ENCODE measurements at regions not wholly inside any gene's neighbourhood (a gene's known extent, or its start where the extent isn't known, plus 50 kb on each side); places are given as distances from the start of the nearest gene placed in this dataset.
"Not testable (repeated sequence)": the region's sequence is repeated elsewhere in the genome, so short reads cannot be mapped to it uniquely, and the experiment has no call there.

GRCh38 chr13:61563645-61564044, 148.0 kb upstream of the PCDH20 start:
- DNase-seq = no peak
- TF ChIP-seq POLR2A (IDR thresholded peaks at IDR 0.05; ENCODE audit: low read length) = no peak
- no peak for TF ChIP-seq GATA1 (IDR thresholded peaks at IDR 0.05; ENCODE audit: low read depth, low read length)

GRCh38 chr13:61546911-61547310, 131.3 kb upstream of the PCDH20 start:
- no peak for DNase-seq
- TF ChIP-seq GATA1 (IDR thresholded peaks at IDR 0.05; ENCODE audit: low read depth, low read length) (no peak), POLR2A (IDR thresholded peaks at IDR 0.05; ENCODE audit: low read length) (no peak)

- TF ChIP-seq POLR2A (IDR thresholded peaks at IDR 0.05; ENCODE audit: low read length) (no peak), GATA1 (IDR thresholded peaks at IDR 0.05; ENCODE audit: low read depth, low read length) (no peak)
- no peak for DNase-seq
Observed at GRCh38 chr13:61546413-61546812, 130.8 kb upstream of the PCDH20 start.

- TF ChIP-seq GATA1 (IDR thresholded peaks at IDR 0.05; ENCODE audit: low read depth, low read length) (no peak), POLR2A (IDR thresholded peaks at IDR 0.05; ENCODE audit: low read length) (no peak)
Observed at GRCh38 chr13:61536433-61536832, 120.8 kb upstream of the PCDH20 start.

GRCh38 chr13:61531383-61532065, 115.9 kb upstream of the PCDH20 start:
- no peak for DNase-seq
- no peak for TF ChIP-seq GATA1 (IDR thresholded peaks at IDR 0.05; ENCODE audit: low read depth, low read length)
- TF ChIP-seq POLR2A (IDR thresholded peaks at IDR 0.05; ENCODE audit: low read length) = no peak

More at GRCh38 chr13:61536433-61536832, 120.8 kb upstream of the PCDH20 start:
- no peak for DNase-seq

DNA sequence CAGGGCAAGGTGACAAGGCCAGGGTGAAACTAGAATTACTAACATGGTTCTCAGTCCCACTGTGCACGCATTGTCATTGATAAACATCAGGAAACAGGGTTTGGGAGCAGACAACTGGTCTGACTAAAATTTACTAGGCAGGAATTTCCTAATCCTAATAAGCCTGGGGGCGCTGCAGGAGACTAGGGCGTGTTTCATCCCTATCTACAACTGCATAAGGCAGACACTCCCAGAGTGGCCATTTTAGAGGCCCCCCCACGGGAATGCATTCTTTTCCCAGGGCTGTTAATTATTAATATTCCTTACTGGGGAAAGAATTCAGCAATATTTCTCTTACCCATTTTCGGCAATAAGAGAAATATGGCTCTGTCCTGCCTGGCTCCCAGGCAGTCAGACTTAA, 103.6 kb upstream of the PCDH20 start:
- not testable (repeated sequence) for DNase-seq

DNA sequence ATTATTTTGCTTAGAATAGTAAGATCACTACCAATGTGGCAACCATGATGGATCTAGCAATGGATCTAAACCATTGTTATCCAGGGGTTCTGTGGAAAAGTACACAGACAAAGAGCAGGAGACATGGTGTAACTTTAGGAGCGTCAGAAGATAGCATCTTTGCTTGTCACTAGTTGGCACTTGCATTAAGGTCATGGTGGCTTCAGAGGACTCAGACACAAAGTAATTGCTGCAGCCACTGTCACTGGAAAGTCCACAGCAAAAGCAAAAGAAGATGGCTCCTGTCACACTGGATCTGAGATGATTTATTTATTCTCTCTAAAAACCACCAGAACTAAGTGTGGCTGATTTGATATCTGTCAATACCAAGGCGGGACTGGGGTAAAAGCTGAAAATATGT, 93.3 kb upstream of the PCDH20 start:
- TF ChIP-seq POLR2A (IDR thresholded peaks at IDR 0.05; ENCODE audit: low read length) (no peak), GATA1 (IDR thresholded peaks at IDR 0.05; ENCODE audit: low read depth, low read length) (no peak)
- no peak for DNase-seq

- no peak for TF ChIP-seq POLR2A (IDR thresholded peaks at IDR 0.05; ENCODE audit: low read length)
- TF ChIP-seq GATA1 (IDR thresholded peaks at IDR 0.05; ENCODE audit: low read depth, low read length) = no peak
- DNase-seq = no peak
Observed at GRCh38 chr13:61500176-61500575, 84.5 kb upstream of the PCDH20 start.

DNA sequence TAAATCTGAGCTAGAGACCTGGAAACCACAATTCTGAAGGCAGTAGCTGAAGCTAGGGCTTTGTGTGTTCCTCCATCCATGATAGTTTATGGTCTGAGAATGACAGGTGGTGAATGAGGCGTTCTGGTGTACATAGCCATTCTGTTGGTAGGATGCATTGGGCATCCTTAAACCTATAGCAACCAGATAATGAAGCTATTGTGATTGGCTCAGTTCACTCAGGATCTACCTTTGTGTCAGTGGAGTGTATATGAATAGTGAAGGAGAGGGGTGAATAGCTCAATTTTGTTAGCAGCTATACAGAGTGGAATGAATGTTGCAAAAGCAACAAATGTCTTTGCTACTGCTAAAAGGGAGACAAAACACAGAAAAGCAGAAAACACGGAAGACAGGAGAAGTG, 80.0 kb upstream of the PCDH20 start:
- TF ChIP-seq GATA1 (IDR thresholded peaks at IDR 0.05; ENCODE audit: low read depth, low read length) (no peak), POLR2A (IDR thresholded peaks at IDR 0.05; ENCODE audit: low read length) (no peak)
- no peak for DNase-seq

DNA sequence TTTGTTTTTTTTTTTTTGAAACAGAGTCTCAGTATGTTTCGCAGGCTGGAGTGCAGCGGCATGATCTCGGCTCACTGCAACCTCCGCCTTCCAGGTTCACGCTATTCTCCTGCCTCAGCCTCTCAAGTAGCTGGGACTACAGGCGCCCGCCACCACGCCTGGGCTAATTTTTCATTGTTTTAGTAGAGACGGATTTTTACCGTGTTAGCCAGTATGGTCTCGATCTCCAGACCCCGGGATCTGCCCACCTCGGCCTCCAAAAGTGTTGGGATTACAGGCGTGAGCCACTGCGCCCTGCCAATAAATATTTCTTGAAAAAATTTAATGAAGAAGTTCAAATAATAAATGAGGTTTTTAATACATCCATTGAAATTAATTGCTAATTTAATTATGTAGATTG, 77.9 kb upstream of the PCDH20 start:
- DNase-seq = not testable (repeated sequence)

GRCh38 chr13:61486496-61486895, 70.8 kb upstream of the PCDH20 start:
- TF ChIP-seq GATA1 (IDR thresholded peaks at IDR 0.05; ENCODE audit: low read depth, low read length) = no peak
- no peak for TF ChIP-seq POLR2A (IDR thresholded peaks at IDR 0.05; ENCODE audit: low read length)
- DNase-seq = no peak

GRCh38 chr13:61485128-61485765, 69.6 kb upstream of the PCDH20 start:
- DNase-seq = no peak
- no peak for TF ChIP-seq GATA1 (IDR thresholded peaks at IDR 0.05; ENCODE audit: low read depth, low read length)
- TF ChIP-seq POLR2A (IDR thresholded peaks at IDR 0.05; ENCODE audit: low read length) = no peak

DNA sequence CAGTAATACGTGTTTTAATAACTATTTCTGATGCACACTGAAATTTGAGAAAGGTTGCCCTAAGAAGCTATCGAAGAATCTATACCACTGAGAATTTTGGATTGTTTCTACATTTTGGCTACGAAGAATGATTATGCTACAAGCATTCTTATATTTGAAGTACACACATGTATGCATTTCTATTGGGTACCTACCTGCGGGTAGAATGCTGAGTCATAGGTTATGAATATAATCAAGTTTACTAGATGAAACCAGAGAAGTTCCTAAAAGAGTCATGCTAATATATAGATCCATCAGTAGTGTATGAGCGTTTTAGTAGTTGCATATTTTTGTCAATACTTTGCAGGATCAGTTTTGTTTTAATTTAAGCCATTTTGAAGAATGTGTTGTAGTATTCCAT, 62.0 kb upstream of the PCDH20 start:
- TF ChIP-seq POLR2A (IDR thresholded peaks at IDR 0.05; ENCODE audit: low read length) = no peak
- no peak for TF ChIP-seq GATA1 (IDR thresholded peaks at IDR 0.05; ENCODE audit: low read depth, low read length)
- no peak for DNase-seq

- no peak for TF ChIP-seq GATA1 (IDR thresholded peaks at IDR 0.05; ENCODE audit: low read depth, low read length)
- no peak for TF ChIP-seq POLR2A (IDR thresholded peaks at IDR 0.05; ENCODE audit: low read length)
- DNase-seq = no peak
Observed at GRCh38 chr13:61470786-61471185, 55.1 kb upstream of the PCDH20 start.

GRCh38 chr13:61466280-61466679, 50.6 kb upstream of the PCDH20 start:
- DNase-seq = no peak
- TF ChIP-seq GATA1 (IDR thresholded peaks at IDR 0.05; ENCODE audit: low read depth, low read length) (no peak), POLR2A (IDR thresholded peaks at IDR 0.05; ENCODE audit: low read length) (no peak)
